Heart right ventricle (tissue), 16 donors: ENCODE measurements at regions not wholly inside any gene's neighbourhood (a gene's known extent, or its start where the extent isn't known, plus 50 kb on each side); places are given as distances from the start of the nearest gene placed in this dataset.
"Not testable (repeated sequence)": the region's sequence is repeated elsewhere in the genome, so short reads cannot be mapped to it uniquely, and the experiment has no call there.

Source experiments
- ATAC-seq, 8 donors: fragments of 200-7000 bp; cut with Tn5 transposase; one replicate each; pipeline ENCODE4 v1.9.1; 2020; ENCODE audit warnings: mild to moderate bottlenecking in 8 of 8, moderate library complexity in 8 of 8, moderate number of reproducible peaks in 1 of 8
- DNase-seq, 2 donors: peaks; one replicate each; pipeline ENCODE4 v3.0.0-alpha.2; 2020
- H3K27ac ChIP-seq, 10 donors: fragments of 200-600 bp; sonication (generic) in 2 of 10; one replicate each; pipeline versions ENCODE4 v1.5.0 to v1.8.0; 2020 to 2022; ENCODE audit warnings: mild to moderate bottlenecking in 3 of 10
- H3K27me3 ChIP-seq, 7 donors: fragments of 200-600 bp; one replicate each; pipeline ENCODE4 v1.8.0; 2021 to 2022; ENCODE audit warnings: mild to moderate bottlenecking in 2 of 7
- H3K36me3 ChIP-seq, 9 donors: fragments of 200-600 bp; sonication (generic) in 1 of 9; one replicate each; pipeline versions ENCODE4 v1.5.0 to v1.8.0; 2020 to 2022; ENCODE audit warnings: mild to moderate bottlenecking in 2 of 9
- H3K4me1 ChIP-seq, 9 donors: fragments of 200-600 bp; sonication (generic) in 1 of 9; one replicate each; pipeline versions ENCODE4 v1.5.0 to v1.8.0; 2020 to 2022; ENCODE audit warnings: mild to moderate bottlenecking in 4 of 9
- H3K4me3 ChIP-seq, 10 donors: fragments of 200-600 bp; sonication (generic) in 2 of 10; one replicate each; pipeline versions ENCODE4 v1.5.0 to v1.8.0; 2020 to 2022; ENCODE audit warnings: mild to moderate bottlenecking in 7 of 10, moderate library complexity in 2 of 10
- H3K9me3 ChIP-seq, 11 donors: fragments of 200-600 bp in 10 of 11; sonication (generic) in 2 of 11; one replicate each; pipeline versions ENCODE4 v1.5.0 to v1.8.0; 2013 to 2022; ENCODE audit warnings: mild to moderate bottlenecking in 2 of 11, control low read depth in 1 of 11, moderate library complexity in 1 of 11
- WGBS, 2 donors: extraction: QIAGEN DNeasy Blood & Tissue Kit; methylation state at CpG; one replicate each; pipeline ENCODE4 v1.1.7; 2013; ENCODE audit warnings: inconsistent platforms in 1 of 2; 5-methylcytosine and 5-hydroxymethylcytosine counted together
- intact Hi-C, 10 donors: fragments of 100-400 bp; cut with DNase I; formaldehyde crosslinking; loops; one replicate each; pipeline versions ENCODE4 v1.11.1 to v1.14.2; 2022
- TF ChIP-seq, protein P1 (sequence below), 9 donors: fragments of 200-600 bp; sonication (generic) in 2 of 9; IDR thresholded peaks; one replicate each; pipeline versions ENCODE4 v1.5.0 to v1.8.0; 2021 to 2022; ENCODE audit warnings: antibody characterized with exemption in 9 of 9, mild to moderate bottlenecking in 5 of 9, moderate library complexity in 1 of 9
- donor health status: Arrhythmogenic right ventricular cardiomyopathy.
- donor health status: ischemic (EF 13 %, LVEDD 7.1; RV severe dilation, severe dysfunction).
- donor health status: healthy with polysubstance abuse.
- donor health status: DM: no; HTN: yes; CAD: no.
- donor health status: DM: no; HTN: no; CAD: no.
- donor health status: ischemic (EF 25% LVEDD 6.9; RV normal size, moderate dysfunction).
- donor health status: ischemic (EF 25% LVEDD 5.7; RV mildly dilated, moderate dysfunction).
- donor health status: healthy.
- donor health status: DM: yes; HTN: yes; CAD: no.
- donor health status: Ischemic cardiomyopathy.
- donor health status: ischemic (EF 35%, LVEDD 5.7; RV mildly dilated, moderate dysfunction).
- donor health status: nonischemic (EF 11% LVEDD 7.7; RV severe dilation, severe dysfunction).
- donor health status: DM: yes; HTN: yes; CAD: no.
- donor health status: PGD.
- donor health status: ischemic (EF 29% LVEDD 5.4; RV normal size, mild dysfunction).
- donor health status: nonischemic (EF 23%, LVEDD 6.1; RV moderate dilation, normal function).

DNA sequence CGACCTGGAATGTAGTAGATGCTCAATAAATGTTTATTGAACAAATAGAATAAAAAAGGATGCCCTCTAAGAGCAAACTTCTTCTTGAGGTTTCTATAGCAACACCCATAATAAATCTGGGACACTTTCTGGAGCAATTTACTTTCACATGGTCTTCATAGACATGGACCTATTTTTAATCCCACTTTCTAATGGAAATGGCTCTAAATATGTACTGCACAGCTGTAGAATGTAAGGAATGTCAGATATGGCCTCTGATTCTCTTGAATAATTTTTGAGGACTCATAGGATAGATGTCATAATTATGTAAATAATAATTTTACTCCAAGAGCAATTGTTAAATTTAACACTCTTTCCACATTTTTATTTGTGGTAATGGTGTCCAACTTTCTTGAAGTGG, 133.5 kb upstream of the DAAM1 start:
- 63 to 77% methylated on average over 1 of the region's 1 CpG for WGBS, 2 donors
- Histone ChIP-seq H3K4me3 (no peak overlapping the region), H3K27ac (no peak overlapping the region), H3K27me3 (peaks cover 0 to 9% (median 0%) of the 10 kb centered on the region in 7 donors), H3K9me3 (no peaks in the 10 kb centered on the region), H3K4me1 (no peaks in the 10 kb centered on the region), H3K36me3 (no peaks in the 10 kb centered on the region)
- DNase-seq (no peak), ATAC-seq (no peak)
- TF ChIP-seq, protein P1, sequence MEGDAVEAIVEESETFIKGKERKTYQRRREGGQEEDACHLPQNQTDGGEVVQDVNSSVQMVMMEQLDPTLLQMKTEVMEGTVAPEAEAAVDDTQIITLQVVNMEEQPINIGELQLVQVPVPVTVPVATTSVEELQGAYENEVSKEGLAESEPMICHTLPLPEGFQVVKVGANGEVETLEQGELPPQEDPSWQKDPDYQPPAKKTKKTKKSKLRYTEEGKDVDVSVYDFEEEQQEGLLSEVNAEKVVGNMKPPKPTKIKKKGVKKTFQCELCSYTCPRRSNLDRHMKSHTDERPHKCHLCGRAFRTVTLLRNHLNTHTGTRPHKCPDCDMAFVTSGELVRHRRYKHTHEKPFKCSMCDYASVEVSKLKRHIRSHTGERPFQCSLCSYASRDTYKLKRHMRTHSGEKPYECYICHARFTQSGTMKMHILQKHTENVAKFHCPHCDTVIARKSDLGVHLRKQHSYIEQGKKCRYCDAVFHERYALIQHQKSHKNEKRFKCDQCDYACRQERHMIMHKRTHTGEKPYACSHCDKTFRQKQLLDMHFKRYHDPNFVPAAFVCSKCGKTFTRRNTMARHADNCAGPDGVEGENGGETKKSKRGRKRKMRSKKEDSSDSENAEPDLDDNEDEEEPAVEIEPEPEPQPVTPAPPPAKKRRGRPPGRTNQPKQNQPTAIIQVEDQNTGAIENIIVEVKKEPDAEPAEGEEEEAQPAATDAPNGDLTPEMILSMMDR (IDR thresholded peaks at IDR 0.05), result no peak
- intact Hi-C loops, result loop anchor here in 6 of 10 donors (2.0 to 10.0 kb wide), 6 partner anchors 416 to 554 kb away; partner anchors contain the start of gene DACT1 (in 1 of the 6)

- ATAC-seq (peak in 5 of 8 donors; percentile 38 to 81 (median 74)), DNase-seq (peak in 1 of 2 donors; percentile 13)
- Histone ChIP-seq H3K27ac (no peak overlapping the region), H3K4me1 (no peaks in the 10 kb centered on the region), H3K36me3 (no peaks in the 10 kb centered on the region), H3K4me3 (no peak overlapping the region), H3K9me3 (no peaks in the 10 kb centered on the region), H3K27me3 (peaks cover 0 to 9% (median 0%) of the 10 kb centered on the region in 7 donors)
- TF ChIP-seq, protein P1 (IDR thresholded peaks at IDR 0.05), result peak; percentile 50 to 87 (median 75)
- intact Hi-C loops, result loop anchor here in 6 of 10 donors (2.0 to 10.0 kb wide), 6 partner anchors 417 to 555 kb away; partner anchors contain the start of gene DACT1 (in 1 of the 6)
Measured at GRCh38 chr14:59055439-59056045, 132.9 kb upstream of the DAAM1 start.

GRCh38 chr14:59057551-59057950, 130.9 kb upstream of the DAAM1 start:
- peaks cover 0 to 6% (median 0%) of the 10 kb centered on the region in 7 donors for H3K27me3 ChIP-seq
- H3K36me3 ChIP-seq, result no peaks in the 10 kb centered on the region
- no peak overlapping the region for H3K4me3 ChIP-seq
- intact Hi-C loops, result loop anchor here in 3 of 10 donors (5.0 to 10.0 kb wide), 3 partner anchors 423 to 555 kb away; partner anchors contain the start of gene DACT1 (in 1 of the 3)
- TF ChIP-seq, protein P1 (IDR thresholded peaks at IDR 0.05), result no peak
- ATAC-seq, result no peak
- H3K27ac ChIP-seq, result no peak overlapping the region
- H3K9me3 ChIP-seq, result peaks cover 0 to 7% (median 4%) of the 10 kb centered on the region in 11 donors
- no peaks in the 10 kb centered on the region for H3K4me1 ChIP-seq
- DNase-seq, result no peak
- 54 to 66% methylated on average over 2 of the region's 2 CpGs for WGBS, 2 donors

- not testable (repeated sequence) for H3K36me3 ChIP-seq, ATAC-seq, H3K4me3 ChIP-seq, H3K27me3 ChIP-seq, H3K4me1 ChIP-seq, DNase-seq, H3K27ac ChIP-seq
- intact Hi-C loops, result loop anchor here in 3 of 10 donors (5.0 to 10.0 kb wide), 3 partner anchors 424 to 556 kb away; partner anchors contain the start of gene DACT1 (in 1 of the 3)
- 93 to 97% methylated on average over 18 to 28 of the region's 30 CpGs for WGBS, 2 donors
- H3K9me3 ChIP-seq, result peaks cover 0 to 20% (median 15%) of the 10 kb centered on the region in 11 donors
Measured at GRCh38 chr14:59058776-59059175, 129.7 kb upstream of the DAAM1 start.

DNA sequence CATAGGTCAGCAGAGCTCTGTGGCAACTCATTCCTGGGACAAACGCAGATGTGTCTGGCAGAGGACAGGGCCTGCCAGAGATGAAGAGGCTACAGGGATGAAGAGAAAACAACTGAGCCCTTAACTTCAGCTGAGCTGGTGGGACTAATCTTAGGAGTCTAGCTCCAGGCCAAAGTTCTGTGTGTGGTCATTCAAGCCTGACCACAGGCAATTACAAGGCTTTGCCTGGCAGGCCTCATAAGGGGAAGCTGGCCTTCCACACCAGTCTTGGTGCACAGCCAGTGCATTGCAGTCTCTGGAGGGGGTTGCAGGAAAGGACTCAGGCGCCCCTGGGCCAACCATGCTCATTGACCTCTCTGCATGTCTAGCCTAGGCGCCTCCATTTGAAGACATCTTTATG, 127.6 kb upstream of the DAAM1 start:
- Histone ChIP-seq H3K27ac (no peak overlapping the region), H3K36me3 (no peaks in the 10 kb centered on the region), H3K27me3 (no peaks in the 10 kb centered on the region), H3K9me3 (peaks cover 0 to 38% (median 18%) of the 10 kb centered on the region in 11 donors), H3K4me3 (no peak overlapping the region), H3K4me1 (no peaks in the 10 kb centered on the region)
- intact Hi-C loops, result loop anchor here in 1 of 10 donors (10.0 kb wide), 1 partner anchor 784 kb away; no protein-coding TSS in a partner anchor
- TF ChIP-seq, protein P1 (IDR thresholded peaks at IDR 0.05), result no peak
- ATAC-seq, result no peak
- WGBS, 2 donors, result 86 to 89% methylated on average over 3 of the region's 3 CpGs
- DNase-seq, result no peak
